LNCaP clone FGC (cell line): ENCODE measurements at regions not wholly inside any gene's neighbourhood (a gene's known extent, or its start where the extent isn't known, plus 50 kb on each side); places are given as distances from the start of the nearest gene placed in this dataset.

Source experiments
- DNase-seq: peaks from one replicate; pipeline ENCODE4 v3.0.0-alpha.2; 2011; ENCODE audit warnings: low read depth
- H3K4me3 ChIP-seq: 2 replicates; pipeline ENCODE4 v1.5.1; 2011; ENCODE audit warnings: mild to moderate bottlenecking, low read depth, low read length, control low read depth
- TF ChIP-seq, protein P1 (sequence below): IDR thresholded peaks from 2 replicates; pipeline ENCODE4 v1.5.1; 2012; ENCODE audit warnings: mild to moderate bottlenecking; ENCODE audit not compliant: control insufficient read depth, insufficient read depth; ENCODE audit errors: extremely low read depth

DNA sequence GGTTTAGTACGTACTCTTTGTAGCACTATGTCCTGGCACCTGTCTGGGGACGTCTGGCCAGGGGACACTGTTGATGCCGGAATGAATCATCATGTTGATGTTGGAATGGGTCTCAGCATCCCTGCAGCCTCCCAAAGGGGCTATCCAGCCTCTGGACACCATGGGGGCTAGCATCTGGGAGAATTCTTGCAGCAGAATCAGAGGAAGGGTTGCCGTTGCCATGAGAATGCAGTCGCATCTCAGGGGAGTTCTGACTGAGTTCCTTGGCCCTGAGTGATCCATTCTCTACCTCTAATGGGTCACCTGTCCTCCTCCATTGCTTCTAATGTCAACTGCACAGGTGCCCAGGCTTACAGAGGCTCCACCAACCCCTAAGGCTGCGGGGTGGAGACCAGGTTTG is 129.1 kb downstream of the UQCRFS1 start:
- TF ChIP-seq, protein P1, sequence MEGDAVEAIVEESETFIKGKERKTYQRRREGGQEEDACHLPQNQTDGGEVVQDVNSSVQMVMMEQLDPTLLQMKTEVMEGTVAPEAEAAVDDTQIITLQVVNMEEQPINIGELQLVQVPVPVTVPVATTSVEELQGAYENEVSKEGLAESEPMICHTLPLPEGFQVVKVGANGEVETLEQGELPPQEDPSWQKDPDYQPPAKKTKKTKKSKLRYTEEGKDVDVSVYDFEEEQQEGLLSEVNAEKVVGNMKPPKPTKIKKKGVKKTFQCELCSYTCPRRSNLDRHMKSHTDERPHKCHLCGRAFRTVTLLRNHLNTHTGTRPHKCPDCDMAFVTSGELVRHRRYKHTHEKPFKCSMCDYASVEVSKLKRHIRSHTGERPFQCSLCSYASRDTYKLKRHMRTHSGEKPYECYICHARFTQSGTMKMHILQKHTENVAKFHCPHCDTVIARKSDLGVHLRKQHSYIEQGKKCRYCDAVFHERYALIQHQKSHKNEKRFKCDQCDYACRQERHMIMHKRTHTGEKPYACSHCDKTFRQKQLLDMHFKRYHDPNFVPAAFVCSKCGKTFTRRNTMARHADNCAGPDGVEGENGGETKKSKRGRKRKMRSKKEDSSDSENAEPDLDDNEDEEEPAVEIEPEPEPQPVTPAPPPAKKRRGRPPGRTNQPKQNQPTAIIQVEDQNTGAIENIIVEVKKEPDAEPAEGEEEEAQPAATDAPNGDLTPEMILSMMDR, result no peak
- no peak overlapping the region for H3K4me3 ChIP-seq
- DNase-seq, result no peak

DNA sequence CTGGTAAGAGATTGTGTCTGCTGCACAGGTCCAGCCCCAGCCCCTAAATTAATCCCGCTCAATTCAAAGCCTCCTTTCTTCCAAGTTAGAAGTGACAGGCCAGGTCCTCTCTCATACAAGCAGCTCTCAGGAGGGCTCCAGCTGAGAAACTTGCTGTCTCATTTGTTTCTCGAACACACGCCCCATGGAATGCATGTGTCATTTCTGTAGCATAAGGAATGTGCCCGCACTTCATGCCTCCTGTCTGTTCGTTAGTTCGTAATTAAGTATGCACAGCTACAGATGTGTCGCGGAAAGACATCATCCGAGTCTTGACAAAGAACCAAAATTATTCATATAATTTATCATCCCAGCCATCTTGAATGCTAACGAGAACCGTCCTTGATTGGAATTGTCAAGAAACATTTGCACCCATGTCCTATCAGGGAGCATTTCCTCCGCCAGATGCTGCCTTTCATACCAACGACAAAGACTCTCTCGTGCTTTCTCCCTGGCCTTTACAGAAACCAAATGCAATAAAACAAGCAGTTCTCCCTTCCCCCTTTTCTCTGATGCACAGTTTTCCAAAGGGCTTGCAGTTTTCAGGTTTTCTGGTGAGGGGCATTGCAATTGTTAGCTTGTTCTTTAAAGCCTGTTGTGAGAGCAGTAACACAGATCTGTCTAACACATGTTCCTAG is 133.5 kb downstream of the UQCRFS1 start:
- TF ChIP-seq, protein P1, result no peak
- no peak overlapping the region for H3K4me3 ChIP-seq
- DNase-seq, result no peak

DNA sequence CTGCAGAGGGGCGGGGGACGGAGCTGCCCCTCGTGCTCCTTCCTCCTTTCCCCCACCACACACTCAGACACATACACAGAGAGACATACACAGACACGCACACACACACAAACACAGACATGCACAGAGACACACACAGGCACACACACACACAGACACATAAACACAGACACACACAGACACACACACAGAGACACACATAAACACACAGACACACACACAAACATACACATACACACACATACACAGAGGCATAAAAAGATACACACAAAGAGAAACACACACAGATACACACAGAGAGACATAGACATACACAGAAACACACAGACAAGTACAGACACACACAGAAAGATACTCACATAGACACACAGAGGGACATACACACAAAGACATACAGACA is 136.0 kb downstream of the UQCRFS1 start:
- DNase-seq, result no peak
- no peak overlapping the region for H3K4me3 ChIP-seq
- TF ChIP-seq, protein P1, result no peak

DNA sequence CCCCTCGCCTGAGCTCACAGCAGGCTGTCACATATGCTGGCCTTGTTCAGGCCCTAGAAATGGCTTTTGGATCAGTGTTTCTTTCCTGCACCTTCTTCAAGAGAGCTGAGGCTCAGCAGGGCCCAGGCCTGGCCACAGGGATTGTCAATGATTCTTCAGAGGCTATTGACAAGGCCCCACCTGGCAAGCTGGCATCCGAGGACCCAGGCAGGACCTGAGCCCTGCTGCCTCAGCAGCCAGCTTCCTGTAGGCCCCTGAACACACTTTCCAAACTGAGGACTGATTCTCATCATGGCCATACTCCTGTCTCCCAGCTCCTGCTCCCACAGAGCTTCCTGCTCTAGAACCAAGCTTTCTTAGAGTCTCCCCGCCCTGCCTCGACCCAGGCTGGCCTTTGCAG is 136.8 kb downstream of the UQCRFS1 start:
- TF ChIP-seq, protein P1, result no peak
- no peak overlapping the region for H3K4me3 ChIP-seq
- DNase-seq, result no peak

DNA sequence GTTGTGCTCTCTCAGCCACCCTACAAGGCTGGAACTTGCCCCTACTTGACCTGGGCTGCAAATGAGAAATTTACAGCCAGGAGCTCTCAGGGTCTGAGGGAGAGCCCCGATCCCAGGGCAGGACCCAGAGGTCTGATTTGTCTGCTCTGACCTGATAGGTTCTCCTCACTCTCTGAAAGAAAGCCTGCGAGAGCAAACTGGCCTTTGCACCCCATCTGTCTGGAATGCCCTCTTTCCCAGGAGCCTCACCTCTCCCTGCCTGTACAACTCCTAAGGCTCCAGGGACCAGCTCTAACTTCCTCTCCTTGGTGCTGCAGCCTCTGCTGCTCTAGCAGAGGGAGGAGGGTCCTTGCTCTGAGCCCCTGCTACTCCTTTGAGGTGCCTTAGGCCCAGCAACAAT is 137.8 kb downstream of the UQCRFS1 start:
- TF ChIP-seq, protein P1, result no peak
- DNase-seq, result no peak
- H3K4me3 ChIP-seq, result no peak overlapping the region

DNA sequence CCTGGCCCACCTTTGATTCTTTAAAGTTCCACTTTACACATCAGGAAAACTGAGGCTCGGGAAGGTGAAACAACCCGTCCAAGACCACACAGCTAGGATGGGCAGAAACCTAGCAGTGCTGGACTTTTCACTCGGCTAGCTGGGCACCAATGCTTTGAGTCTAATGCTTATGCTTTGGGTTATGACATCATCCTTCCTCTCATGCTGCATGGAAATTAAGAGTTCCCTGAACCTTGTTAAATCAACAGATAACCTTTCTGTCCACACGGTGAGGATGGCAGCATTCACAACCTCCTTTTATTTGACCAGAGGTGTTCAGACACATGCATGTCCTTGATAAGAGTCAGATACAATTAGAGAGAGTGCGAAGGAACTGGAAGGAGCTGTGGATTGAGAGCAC is 138.4 kb downstream of the UQCRFS1 start:
- no peak overlapping the region for H3K4me3 ChIP-seq
- DNase-seq, result no peak
- TF ChIP-seq, protein P1, result no peak

DNA sequence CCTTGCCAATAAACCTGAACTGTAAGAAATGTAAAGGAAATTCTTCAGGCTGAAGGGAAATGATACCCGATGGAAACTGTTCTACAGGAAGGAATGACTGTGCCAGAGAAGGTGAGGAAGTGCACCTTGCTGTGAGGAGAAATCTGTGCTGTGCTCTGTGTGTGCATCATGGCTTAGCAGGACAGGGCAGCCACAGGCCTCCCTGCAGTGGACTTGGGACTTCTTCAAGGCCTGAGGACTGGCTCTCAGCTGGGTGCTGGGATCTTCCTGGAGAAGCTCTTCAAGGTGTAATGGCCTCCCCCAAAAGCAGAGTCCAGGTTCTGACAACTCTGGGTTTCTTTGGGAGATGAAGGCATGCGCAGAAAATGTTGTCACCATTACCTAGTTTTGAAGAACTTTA is 145.1 kb downstream of the UQCRFS1 start:
- TF ChIP-seq, protein P1, result no peak
- no peak overlapping the region for H3K4me3 ChIP-seq
- no peak for DNase-seq
